ENCODE measurements at regions not wholly inside any gene's neighbourhood (a gene's known extent, or its start where the extent isn't known, plus 50 kb on each side); places are given as distances from the start of the nearest gene placed in this dataset.

GRCh38 chr5:41621420-41621819, 111.0 kb upstream of the PLCXD3 start:
- TF ChIP-seq CTCF (IDR thresholded peaks at IDR 0.05 in 8 of 11, conservative IDR thresholded peaks at IDR 0.05 in 3 of 11) (no peak), POLR2AphosphoS5 (IDR thresholded peaks at IDR 0.05) (no peak)

Measured in spleen (tissue), 7 donors.